AG10803 (cell line): ENCODE measurements at regions not wholly inside any gene's neighbourhood (a gene's known extent, or its start where the extent isn't known, plus 50 kb on each side); places are given as distances from the start of the nearest gene placed in this dataset.

Experiments
- DNase-seq: peaks from one replicate; pipeline ENCODE4 v3.0.0; 2010; ENCODE audit warnings: low read depth
- H3K4me3 ChIP-seq: 2 replicates; pipeline ENCODE4 v1.5.1; 2011; ENCODE audit warnings: mild to moderate bottlenecking, low read length, control low read depth
- CTCF ChIP-seq: conservative IDR thresholded peaks from 2 replicates; pipeline ENCODE4 v1.5.1; 2011; ENCODE audit warnings: mild to moderate bottlenecking, low read length, control low read depth, inconsistent platforms

DNA sequence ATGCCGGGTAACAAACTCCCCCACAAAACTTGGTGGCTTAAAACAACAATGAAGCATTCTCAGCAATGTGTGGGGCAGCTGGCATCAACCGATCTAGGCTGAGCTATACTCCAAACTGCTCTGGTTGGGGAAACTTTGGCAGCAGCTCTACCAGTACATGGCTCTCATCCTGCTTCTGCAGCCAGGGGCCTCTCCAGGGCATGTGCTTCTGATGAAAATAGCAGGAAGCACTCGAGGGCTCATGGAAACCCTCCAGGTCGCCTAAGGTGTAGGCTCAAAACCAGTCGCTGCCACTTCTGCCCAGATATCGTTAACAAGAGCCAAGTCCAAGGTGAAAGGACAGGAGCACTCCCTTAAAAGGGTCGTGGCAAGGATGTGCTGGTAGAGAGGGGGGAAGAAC lies 134.1 kb downstream of the TEX36 start:
- no peak for TF ChIP-seq CTCF
- no peak overlapping the region for H3K4me3 ChIP-seq
- no peak for DNase-seq

- DNase-seq, result no peak
- no peak overlapping the region for H3K4me3 ChIP-seq
- no peak for TF ChIP-seq CTCF
These were observed 134.6 kb downstream of the TEX36 start for GRCh38 chr10:125548356-125548755.

- no peak for TF ChIP-seq CTCF
- DNase-seq, result no peak
- no peak overlapping the region for H3K4me3 ChIP-seq
These were observed 135.8 kb downstream of the TEX36 start for GRCh38 chr10:125547010-125547650.

GRCh38 chr10:125543796-125544195 lies 139.2 kb downstream of the TEX36 start:
- no peak overlapping the region for H3K4me3 ChIP-seq
- no peak for DNase-seq
- no peak for TF ChIP-seq CTCF

DNA sequence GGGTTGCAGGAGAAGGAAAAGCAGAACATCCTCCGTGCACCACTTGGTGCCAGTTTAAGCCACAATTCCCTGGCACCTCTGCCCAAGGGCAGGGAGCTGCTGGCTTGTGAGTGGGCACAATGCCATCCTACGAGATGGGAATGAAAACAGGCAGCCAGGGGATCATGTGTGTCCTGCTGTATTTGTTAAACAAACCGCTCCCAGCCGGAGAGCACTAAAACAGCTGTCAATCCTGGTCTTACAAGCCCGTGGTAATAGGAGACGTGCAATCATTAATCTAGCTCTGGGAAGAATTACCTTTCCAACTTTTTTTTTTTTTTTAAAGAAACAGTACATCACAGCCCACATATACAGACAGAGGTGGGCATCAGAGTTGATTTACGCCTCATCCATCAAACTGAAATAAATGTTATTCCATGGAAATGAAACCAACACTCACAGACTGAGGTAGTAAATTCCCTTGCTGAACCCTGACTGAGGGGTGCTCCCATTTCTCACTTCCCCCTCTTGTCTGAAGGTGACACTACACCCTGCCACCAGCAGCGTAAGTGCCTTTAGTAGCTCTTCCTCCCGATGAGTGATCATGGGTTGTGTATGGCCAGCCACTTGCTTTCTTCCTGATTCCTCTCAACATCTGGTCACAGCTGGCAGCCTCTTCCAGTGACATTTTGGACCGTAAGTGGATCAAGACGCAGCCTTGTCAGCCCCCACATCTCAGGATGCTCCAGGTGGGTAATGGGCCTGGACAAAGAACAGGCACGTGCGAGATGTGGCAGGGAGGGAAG lies 143.8 kb downstream of the TEX36 start:
- no peak overlapping the region for H3K4me3 ChIP-seq
- DNase-seq, result no peak
- TF ChIP-seq CTCF, result no peak

GRCh38 chr10:125536236-125536635 lies 146.7 kb downstream of the TEX36 start:
- no peak overlapping the region for H3K4me3 ChIP-seq
- TF ChIP-seq CTCF, result no peak
- DNase-seq, result no peak

GRCh38 chr10:125535559-125535958 lies 147.4 kb downstream of the TEX36 start:
- no peak for DNase-seq
- no peak overlapping the region for H3K4me3 ChIP-seq
- TF ChIP-seq CTCF, result no peak
